Panc1 (cell line): ENCODE measurements at regions not wholly inside any gene's neighbourhood (a gene's known extent, or its start where the extent isn't known, plus 50 kb on each side); places are given as distances from the start of the nearest gene placed in this dataset.

Experiments
- CTCF ChIP-seq: fragments of 450-650 bp; IDR thresholded peaks from 2 replicates; pipeline ENCODE4 v1.5.1; 2017; ENCODE audit warnings: mild to moderate bottlenecking
- POLR2AphosphoS5 ChIP-seq: IDR thresholded peaks from 2 replicates; pipeline ENCODE4 v1.6.1; 2012; ENCODE audit warnings: mild to moderate bottlenecking, low read depth, low read length, moderate library complexity
- REST ChIP-seq, 2 experiments: IDR thresholded peaks; 2 replicates each; pipeline ENCODE4 v1.6.1; 2011 to 2012; ENCODE audit warnings: low read depth in 2 of 2, control low read depth in 1 of 2, low read length in 1 of 2, mild to moderate bottlenecking in 1 of 2, moderate library complexity in 1 of 2; ENCODE audit not compliant: insufficient read depth in 1 of 2

DNA sequence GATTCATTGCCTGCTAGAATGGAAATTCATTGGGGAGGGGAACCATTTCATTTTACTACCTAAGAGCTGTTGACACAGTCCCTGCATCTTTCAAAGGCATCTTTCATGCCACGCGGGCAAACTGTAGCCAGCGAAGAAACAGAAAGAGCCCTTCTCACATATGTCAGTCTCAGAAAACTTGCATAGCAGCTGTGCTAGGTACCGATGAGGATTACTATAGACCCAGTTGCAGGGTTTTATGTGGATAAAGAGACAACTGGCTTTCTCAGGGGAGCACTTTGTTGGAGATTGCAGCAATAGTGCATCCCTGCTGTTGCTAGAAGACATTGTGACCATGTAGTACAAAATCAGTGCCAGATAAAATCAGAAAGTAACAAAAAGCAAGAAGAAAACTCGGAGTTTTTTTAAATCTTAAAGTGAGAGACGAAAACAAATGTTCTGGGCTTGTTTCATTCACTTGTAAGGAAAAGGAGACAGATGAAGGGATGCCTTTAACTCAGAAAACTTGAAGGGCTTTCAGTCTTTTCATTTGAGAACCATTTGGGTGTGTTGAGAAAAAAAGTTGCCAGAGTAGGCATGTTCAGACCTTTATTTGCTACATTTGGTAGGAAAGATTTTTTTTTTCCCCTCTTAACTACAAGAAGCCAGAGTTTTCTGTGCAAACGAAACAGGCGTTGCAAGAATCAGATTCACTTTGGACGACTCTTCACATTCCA is 804.1 kb downstream of the USP25 start:
- TF ChIP-seq CTCF (no peak), POLR2AphosphoS5 (no peak), REST (IDR thresholded peaks at IDR 0.05; ENCODE audit: insufficient read depth in 1 of 2, low read depth in 2 of 2, low read length in 1 of 2) (no peak)
